MCF 10A (cell line): ENCODE measurements at regions not wholly inside any gene's neighbourhood (a gene's known extent, or its start where the extent isn't known, plus 50 kb on each side); places are given as distances from the start of the nearest gene placed in this dataset.

ENCODE experiments used
- BruUV-seq: library from RNA; stranded (reverse); fragments of 400-500 nt; replicated peaks from 2 replicates; lab custom pipeline; 2021; lab: Mats Ljungman, UMichigan
- CTCF ChIA-PET: fragments of 300-600 bp; sonication (Branson Sonifier 250); formaldehyde crosslinking; extraction: SDS; loops from one replicate; lab custom pipeline; 2021; ENCODE audit warnings: antibody characterized with exemption, inconsistent platforms; lab: Yijun Ruan, JAX
- POLR2A ChIA-PET: fragments of 300-600, 350-650 bp; sonication (Branson Sonifier 250); formaldehyde crosslinking; extraction: SDS; loops from one replicate; lab custom pipeline; 2020; ENCODE audit warnings: antibody characterized with exemption, inconsistent platforms; lab: Yijun Ruan, JAX
- DNase-seq: peaks from one replicate; pipeline ENCODE4 v3.0.0-alpha.2; 2018; ENCODE audit not compliant: unreplicated experiment
- H3K27ac Mint-ChIP-seq: one replicate; pipeline ENCODE4 v1.8.0; 2022; ENCODE audit warnings: mild to moderate bottlenecking, low read depth, mixed read lengths; ENCODE audit not compliant: unreplicated experiment
- H3K27me3 Mint-ChIP-seq: one replicate; pipeline ENCODE4 v1.8.0; 2022; ENCODE audit warnings: mixed read lengths; ENCODE audit not compliant: insufficient read depth, unreplicated experiment
- H3K36me3 Mint-ChIP-seq: one replicate; pipeline ENCODE4 v1.8.0; 2022; ENCODE audit warnings: mild to moderate bottlenecking, moderate library complexity, mixed read lengths; ENCODE audit not compliant: insufficient read depth, unreplicated experiment
- H3K4me1 Mint-ChIP-seq: one replicate; pipeline ENCODE4 v1.8.0; 2022; ENCODE audit warnings: mixed read lengths; ENCODE audit not compliant: insufficient read depth, unreplicated experiment
- H3K4me3 Mint-ChIP-seq: one replicate; pipeline ENCODE4 v1.8.0; 2022; ENCODE audit warnings: mild to moderate bottlenecking, moderate library complexity, mixed read lengths; ENCODE audit not compliant: unreplicated experiment
- H3K9me3 Mint-ChIP-seq: one replicate; pipeline ENCODE4 v1.8.0; 2022; ENCODE audit warnings: mixed read lengths; ENCODE audit not compliant: unreplicated experiment
- CTCF ChIP-seq: fragments of 200-600 bp; IDR thresholded peaks from one replicate; pipeline ENCODE4 v1.8.0; 2022; ENCODE audit warnings: antibody characterized with exemption, mild to moderate bottlenecking; ENCODE audit not compliant: unreplicated experiment
- intact Hi-C: fragments of 100-400 bp; cut with micrococcal nuclease; formaldehyde crosslinking; loops from 2 replicates; pipeline ENCODE4 v1.14.1; 2022

- no TSS peak for BruUV-seq
- no peak for DNase-seq
- ChIA-PET POLR2A (interaction anchor here (1.4 kb wide), 1 partner anchor 15 kb away, joined by 5 read pairs; no protein-coding TSS in a partner anchor), CTCF (interaction anchor here (0.7 kb wide), 3 partner anchors 81 to 1054 kb away, joined by 3 to 4 read pairs (median 4); no protein-coding TSS in a partner anchor)
- no peak overlapping the region for H3K27ac Mint-ChIP-seq
- H3K27me3 Mint-ChIP-seq = no peaks in the 10 kb centered on the region
- no peaks in the 10 kb centered on the region for H3K9me3 Mint-ChIP-seq
- TF ChIP-seq CTCF = no peak
- intact Hi-C loops = no loop called here
- no peak overlapping the region for H3K4me3 Mint-ChIP-seq
- H3K4me1 Mint-ChIP-seq = peaks cover 16% of the 10 kb centered on the region
- H3K36me3 Mint-ChIP-seq = no peaks in the 10 kb centered on the region
Measured at GRCh38 chr4:11590132-11590531, 161.4 kb upstream of the HS3ST1 start.

GRCh38 chr4:11589676-11590075, 161.0 kb upstream of the HS3ST1 start:
- DNase-seq = peak; percentile 33
- POLR2A ChIA-PET = no interaction called here
- no TSS peak for BruUV-seq
- Mint-ChIP-seq H3K36me3 (no peaks in the 10 kb centered on the region), H3K4me1 (peaks cover 16% of the 10 kb centered on the region), H3K27me3 (no peaks in the 10 kb centered on the region), H3K9me3 (no peaks in the 10 kb centered on the region), H3K4me3 (no peak overlapping the region), H3K27ac (no peak overlapping the region)
- TF ChIP-seq CTCF = no peak
- CTCF ChIA-PET = interaction anchor here (0.7 kb wide), 1 partner anchor 264 kb away, joined by 4 read pairs; no protein-coding TSS in a partner anchor
- intact Hi-C loops = no loop called here

- H3K9me3 Mint-ChIP-seq = no peaks in the 10 kb centered on the region
- TF ChIP-seq CTCF = no peak
- no peak overlapping the region for H3K4me3 Mint-ChIP-seq
- H3K27ac Mint-ChIP-seq = no peak overlapping the region
- H3K4me1 Mint-ChIP-seq = peaks cover 16% of the 10 kb centered on the region
- DNase-seq = no peak
- BruUV-seq = no TSS peak
- ChIA-PET CTCF (interaction anchor here (0.5 kb wide), 1 partner anchor 1007 kb away, joined by 4 read pairs; no protein-coding TSS in a partner anchor), POLR2A (no interaction called here)
- no peaks in the 10 kb centered on the region for H3K36me3 Mint-ChIP-seq
- H3K27me3 Mint-ChIP-seq = no peaks in the 10 kb centered on the region
- intact Hi-C loops = no loop called here
Measured at GRCh38 chr4:11587797-11588196, 159.1 kb upstream of the HS3ST1 start.

GRCh38 chr4:11585506-11585905, 156.8 kb upstream of the HS3ST1 start:
- H3K4me1 Mint-ChIP-seq = peaks cover 16% of the 10 kb centered on the region
- no peak overlapping the region for H3K4me3 Mint-ChIP-seq
- no peak for TF ChIP-seq CTCF
- intact Hi-C loops = no loop called here
- no peaks in the 10 kb centered on the region for H3K9me3 Mint-ChIP-seq
- BruUV-seq = no TSS peak
- CTCF ChIA-PET = no interaction called here
- peak; percentile 60 for DNase-seq
- no peaks in the 10 kb centered on the region for H3K27me3 Mint-ChIP-seq
- H3K36me3 Mint-ChIP-seq = no peaks in the 10 kb centered on the region
- no peak overlapping the region for H3K27ac Mint-ChIP-seq
- POLR2A ChIA-PET = no interaction called here
